Ovary (tissue), 3 donors: ENCODE measurements at regions not wholly inside any gene's neighbourhood (a gene's known extent, or its start where the extent isn't known, plus 50 kb on each side); places are given as distances from the start of the nearest gene placed in this dataset.

Source experiments
- CTCF ChIP-seq, 3 donors: fragments of 450-650 bp in 2 of 3; fragments of 200-600 bp in 1 of 3; IDR thresholded peaks; one replicate each; pipeline versions ENCODE4 v1.5.1 to v1.8.0; 2016 to 2022; ENCODE audit warnings: antibody characterized with exemption in 3 of 3, mild to moderate bottlenecking in 1 of 3
- EP300 ChIP-seq: sonication (generic); formaldehyde crosslinking; IDR thresholded peaks from one replicate; pipeline ENCODE4 v1.6.1; 2017; ENCODE audit warnings: antibody characterized with exemption
- donor health status: DM: no; HTN: no; CAD: no.

DNA sequence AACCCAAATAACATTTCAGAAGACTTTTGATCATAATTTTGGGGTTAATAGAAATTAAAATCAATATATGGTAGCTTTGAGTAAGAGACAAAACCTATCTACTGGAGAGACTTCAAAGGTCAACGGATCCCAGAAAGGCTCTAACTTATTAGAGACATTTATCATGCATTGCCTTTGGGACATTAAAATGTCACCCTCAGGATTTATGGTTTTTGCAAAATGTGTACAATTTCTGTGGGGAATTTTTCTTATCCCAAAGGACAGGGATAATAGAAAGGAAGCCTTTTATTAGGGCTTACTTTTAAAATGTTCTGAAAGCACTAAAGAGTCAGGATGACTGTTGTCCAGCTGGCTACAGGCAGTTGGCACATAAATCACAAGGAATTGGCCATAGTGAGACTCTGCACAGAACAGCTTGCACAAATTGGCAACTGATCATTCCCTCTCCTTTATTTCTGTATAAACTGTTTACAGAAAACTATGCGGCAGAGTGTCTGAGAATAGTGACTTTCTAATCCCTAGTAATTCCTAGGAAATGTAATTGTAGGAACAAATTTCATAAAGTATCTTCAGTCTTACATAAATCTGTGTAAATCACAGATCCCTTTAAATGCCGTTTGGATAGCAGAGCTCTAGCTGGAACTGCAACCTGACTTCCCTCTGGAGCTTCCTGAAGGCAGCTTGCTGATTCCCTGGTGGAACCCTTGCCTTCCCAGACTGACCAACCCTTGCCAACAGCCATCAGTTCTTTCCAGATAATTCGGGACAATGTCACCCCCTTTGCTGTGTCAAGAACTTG, 201.1 kb upstream of the PREP start:
- TF ChIP-seq CTCF (IDR thresholded peaks at IDR 0.05) (no peak), EP300 (no peak)
